ENCODE measurements at regions not wholly inside any gene's neighbourhood (a gene's known extent, or its start where the extent isn't known, plus 50 kb on each side); places are given as distances from the start of the nearest gene placed in this dataset.

- H3K9me3 ChIP-seq (ENCODE audit: low read length) = no peaks in the 10 kb centered on the region
- H3K36me3 ChIP-seq (ENCODE audit: insufficient read depth, low read length) = no peaks in the 10 kb centered on the region
- no peaks in the 10 kb centered on the region for H3K4me1 ChIP-seq (ENCODE audit: insufficient read depth, low read length)
- no peaks in the 10 kb centered on the region for H3K27me3 ChIP-seq (ENCODE audit: insufficient read depth, low read length)
- no peak overlapping the region for H2AFZ ChIP-seq (ENCODE audit: low read depth, low read length)
- H3K4me3 ChIP-seq (ENCODE audit: low read length) = no peak overlapping the region
Observed at GRCh38 chr4:116361790-116362189, 723.6 kb downstream of the TRAM1L1 start.

- Histone ChIP-seq H3K27me3 (ENCODE audit: insufficient read depth, low read length) (no peaks in the 10 kb centered on the region), H3K9me3 (ENCODE audit: low read length) (no peaks in the 10 kb centered on the region), H3K36me3 (ENCODE audit: insufficient read depth, low read length) (no peaks in the 10 kb centered on the region), H3K4me3 (ENCODE audit: low read length) (no peak overlapping the region), H3K4me1 (ENCODE audit: insufficient read depth, low read length) (no peaks in the 10 kb centered on the region), H2AFZ (ENCODE audit: low read depth, low read length) (no peak overlapping the region)
Observed at GRCh38 chr4:116358633-116359222, 726.6 kb downstream of the TRAM1L1 start.

DNA sequence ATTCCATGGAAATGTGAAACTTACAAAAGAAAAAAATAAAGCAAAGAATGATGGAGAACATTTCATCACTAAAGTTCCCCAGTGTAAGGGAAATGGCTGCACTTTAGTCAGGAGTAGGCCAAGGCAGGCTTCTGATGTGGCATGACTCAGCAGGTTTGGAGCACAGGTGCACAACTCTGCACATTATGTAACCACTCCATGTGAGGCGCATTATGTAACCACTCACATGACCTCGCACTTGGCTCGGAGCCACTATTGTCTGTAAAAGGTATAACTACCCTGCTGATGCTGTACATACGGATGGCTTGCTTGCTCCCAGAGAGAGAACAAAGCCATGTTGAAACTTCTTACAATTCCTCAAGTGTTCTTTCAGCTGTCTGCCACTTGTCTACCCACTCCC is 727.6 kb downstream of the TRAM1L1 start:
- no peak overlapping the region for H2AFZ ChIP-seq (ENCODE audit: low read depth, low read length)
- no peaks in the 10 kb centered on the region for H3K4me1 ChIP-seq (ENCODE audit: insufficient read depth, low read length)
- no peaks in the 10 kb centered on the region for H3K36me3 ChIP-seq (ENCODE audit: insufficient read depth, low read length)
- H3K9me3 ChIP-seq (ENCODE audit: low read length) = no peaks in the 10 kb centered on the region
- no peaks in the 10 kb centered on the region for H3K27me3 ChIP-seq (ENCODE audit: insufficient read depth, low read length)
- no peak overlapping the region for H3K4me3 ChIP-seq (ENCODE audit: low read length)

GRCh38 chr4:116346750-116347149 is 738.6 kb downstream of the TRAM1L1 start:
- no peak overlapping the region for H3K4me3 ChIP-seq (ENCODE audit: low read length)
- no peaks in the 10 kb centered on the region for H3K36me3 ChIP-seq (ENCODE audit: insufficient read depth, low read length)
- H2AFZ ChIP-seq (ENCODE audit: low read depth, low read length) = no peak overlapping the region
- H3K27me3 ChIP-seq (ENCODE audit: insufficient read depth, low read length) = no peaks in the 10 kb centered on the region
- H3K9me3 ChIP-seq (ENCODE audit: low read length) = no peaks in the 10 kb centered on the region
- H3K4me1 ChIP-seq (ENCODE audit: insufficient read depth, low read length) = no peaks in the 10 kb centered on the region

- H3K4me1 ChIP-seq (ENCODE audit: insufficient read depth, low read length) = no peaks in the 10 kb centered on the region
- no peak overlapping the region for H2AFZ ChIP-seq (ENCODE audit: low read depth, low read length)
- no peaks in the 10 kb centered on the region for H3K36me3 ChIP-seq (ENCODE audit: insufficient read depth, low read length)
- no peak overlapping the region for H3K4me3 ChIP-seq (ENCODE audit: low read length)
- H3K27me3 ChIP-seq (ENCODE audit: insufficient read depth, low read length) = no peaks in the 10 kb centered on the region
- no peaks in the 10 kb centered on the region for H3K9me3 ChIP-seq (ENCODE audit: low read length)
Observed at GRCh38 chr4:116343809-116344208, 741.6 kb downstream of the TRAM1L1 start.

GRCh38 chr4:116342143-116342542 is 743.2 kb downstream of the TRAM1L1 start:
- H3K4me1 ChIP-seq (ENCODE audit: insufficient read depth, low read length) = no peaks in the 10 kb centered on the region
- no peaks in the 10 kb centered on the region for H3K9me3 ChIP-seq (ENCODE audit: low read length)
- no peaks in the 10 kb centered on the region for H3K27me3 ChIP-seq (ENCODE audit: insufficient read depth, low read length)
- H3K36me3 ChIP-seq (ENCODE audit: insufficient read depth, low read length) = no peaks in the 10 kb centered on the region
- H3K4me3 ChIP-seq (ENCODE audit: low read length) = no peak overlapping the region
- no peak overlapping the region for H2AFZ ChIP-seq (ENCODE audit: low read depth, low read length)

DNA sequence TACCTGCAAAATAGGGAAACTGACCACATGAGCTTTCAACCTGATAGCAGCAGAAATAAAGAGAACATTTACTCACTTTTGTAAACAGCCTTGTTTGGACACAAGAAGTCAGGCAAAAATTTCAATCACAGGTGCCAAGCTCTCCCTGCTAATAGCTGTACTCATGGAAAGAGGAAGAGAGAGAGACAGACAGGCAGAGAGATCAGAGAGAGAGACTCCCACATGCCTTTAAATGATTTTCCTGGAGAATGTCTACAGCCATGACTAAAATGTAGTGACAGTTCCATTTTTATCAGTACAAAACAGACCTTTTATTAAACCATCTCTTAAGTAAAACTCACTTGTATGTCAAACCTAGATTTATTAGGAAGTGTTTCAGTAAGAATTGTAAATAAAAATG is 752.9 kb downstream of the TRAM1L1 start:
- Histone ChIP-seq H2AFZ (ENCODE audit: low read depth, low read length) (no peak overlapping the region), H3K4me1 (ENCODE audit: insufficient read depth, low read length) (no peaks in the 10 kb centered on the region), H3K27me3 (ENCODE audit: insufficient read depth, low read length) (no peaks in the 10 kb centered on the region), H3K36me3 (ENCODE audit: insufficient read depth, low read length) (no peaks in the 10 kb centered on the region), H3K4me3 (ENCODE audit: low read length) (no peak overlapping the region), H3K9me3 (ENCODE audit: low read length) (no peaks in the 10 kb centered on the region)

DNA sequence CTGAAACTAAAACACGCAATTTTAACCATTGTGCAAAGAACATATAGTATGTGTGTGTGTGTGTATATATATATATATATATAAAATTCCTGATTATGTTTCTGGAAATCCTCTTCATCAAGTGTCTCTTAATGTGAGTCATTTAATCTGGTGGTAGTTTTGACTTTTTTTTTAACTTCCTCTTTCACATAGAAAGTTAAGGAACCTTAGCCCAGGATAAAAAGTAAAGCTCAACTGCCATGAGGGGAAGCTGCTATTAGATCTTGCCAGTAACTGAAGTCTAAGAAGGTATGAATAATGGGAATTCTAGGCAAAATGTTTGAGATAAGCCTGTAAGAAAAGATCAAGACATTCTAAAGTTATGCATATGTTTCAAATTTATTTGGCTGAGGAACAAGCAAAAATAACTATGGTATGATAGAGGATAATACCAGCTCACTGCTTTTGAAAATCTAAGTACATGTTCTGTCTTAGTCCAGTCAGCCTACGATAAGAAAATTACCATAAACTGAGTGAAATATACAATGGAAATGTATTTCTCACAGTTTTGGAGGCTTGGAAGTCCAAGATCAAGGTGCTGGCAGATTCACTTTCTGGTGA is 757.0 kb downstream of the TRAM1L1 start:
- Histone ChIP-seq H3K27me3 (ENCODE audit: insufficient read depth, low read length) (no peaks in the 10 kb centered on the region), H3K36me3 (ENCODE audit: insufficient read depth, low read length) (no peaks in the 10 kb centered on the region), H3K9me3 (ENCODE audit: low read length) (no peaks in the 10 kb centered on the region), H2AFZ (ENCODE audit: low read depth, low read length) (no peak overlapping the region), H3K4me3 (ENCODE audit: low read length) (no peak overlapping the region), H3K4me1 (ENCODE audit: insufficient read depth, low read length) (no peaks in the 10 kb centered on the region)

DNA sequence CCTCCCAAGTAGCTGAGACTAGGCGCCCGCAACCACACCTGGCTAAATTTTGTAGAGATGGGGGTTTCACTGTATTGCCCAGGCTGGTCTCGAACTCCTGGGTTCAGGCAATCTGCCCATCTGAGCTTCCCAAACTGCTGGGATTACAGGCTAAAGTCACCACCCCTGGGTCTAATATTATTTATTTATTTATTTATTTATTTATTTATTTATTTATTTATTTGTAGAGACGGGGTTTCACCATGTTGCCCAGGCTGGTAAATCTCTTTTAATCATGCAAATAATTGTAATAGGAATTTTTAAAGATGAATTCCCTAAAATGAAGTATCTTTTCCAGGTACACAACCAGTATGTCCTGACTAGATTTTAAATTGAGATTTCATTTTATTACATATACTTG is 761.8 kb downstream of the TRAM1L1 start:
- Histone ChIP-seq H3K4me1 (ENCODE audit: insufficient read depth, low read length) (no peaks in the 10 kb centered on the region), H3K9me3 (ENCODE audit: low read length) (no peaks in the 10 kb centered on the region), H3K36me3 (ENCODE audit: insufficient read depth, low read length) (no peaks in the 10 kb centered on the region), H3K27me3 (ENCODE audit: insufficient read depth, low read length) (no peaks in the 10 kb centered on the region), H3K4me3 (ENCODE audit: low read length) (no peak overlapping the region), H2AFZ (ENCODE audit: low read depth, low read length) (no peak overlapping the region)

GRCh38 chr4:116321471-116321870 is 763.9 kb downstream of the TRAM1L1 start:
- Histone ChIP-seq H3K36me3 (ENCODE audit: insufficient read depth, low read length) (no peaks in the 10 kb centered on the region), H3K4me3 (ENCODE audit: low read length) (no peak overlapping the region), H2AFZ (ENCODE audit: low read depth, low read length) (no peak overlapping the region), H3K9me3 (ENCODE audit: low read length) (no peaks in the 10 kb centered on the region), H3K27me3 (ENCODE audit: insufficient read depth, low read length) (no peaks in the 10 kb centered on the region), H3K4me1 (ENCODE audit: insufficient read depth, low read length) (no peaks in the 10 kb centered on the region)

GRCh38 chr4:116320859-116321258 is 764.5 kb downstream of the TRAM1L1 start:
- H3K4me3 ChIP-seq (ENCODE audit: low read length) = no peak overlapping the region
- no peaks in the 10 kb centered on the region for H3K27me3 ChIP-seq (ENCODE audit: insufficient read depth, low read length)
- H3K9me3 ChIP-seq (ENCODE audit: low read length) = no peaks in the 10 kb centered on the region
- H2AFZ ChIP-seq (ENCODE audit: low read depth, low read length) = no peak overlapping the region
- H3K4me1 ChIP-seq (ENCODE audit: insufficient read depth, low read length) = no peaks in the 10 kb centered on the region
- H3K36me3 ChIP-seq (ENCODE audit: insufficient read depth, low read length) = no peaks in the 10 kb centered on the region

GRCh38 chr4:116303736-116304188 is 781.6 kb downstream of the TRAM1L1 start:
- Histone ChIP-seq H3K36me3 (ENCODE audit: insufficient read depth, low read length) (no peaks in the 10 kb centered on the region), H3K4me1 (ENCODE audit: insufficient read depth, low read length) (no peaks in the 10 kb centered on the region), H3K9me3 (ENCODE audit: low read length) (no peaks in the 10 kb centered on the region), H3K27me3 (ENCODE audit: insufficient read depth, low read length) (no peaks in the 10 kb centered on the region), H3K4me3 (ENCODE audit: low read length) (no peak overlapping the region), H2AFZ (ENCODE audit: low read depth, low read length) (no peak overlapping the region)

DNA sequence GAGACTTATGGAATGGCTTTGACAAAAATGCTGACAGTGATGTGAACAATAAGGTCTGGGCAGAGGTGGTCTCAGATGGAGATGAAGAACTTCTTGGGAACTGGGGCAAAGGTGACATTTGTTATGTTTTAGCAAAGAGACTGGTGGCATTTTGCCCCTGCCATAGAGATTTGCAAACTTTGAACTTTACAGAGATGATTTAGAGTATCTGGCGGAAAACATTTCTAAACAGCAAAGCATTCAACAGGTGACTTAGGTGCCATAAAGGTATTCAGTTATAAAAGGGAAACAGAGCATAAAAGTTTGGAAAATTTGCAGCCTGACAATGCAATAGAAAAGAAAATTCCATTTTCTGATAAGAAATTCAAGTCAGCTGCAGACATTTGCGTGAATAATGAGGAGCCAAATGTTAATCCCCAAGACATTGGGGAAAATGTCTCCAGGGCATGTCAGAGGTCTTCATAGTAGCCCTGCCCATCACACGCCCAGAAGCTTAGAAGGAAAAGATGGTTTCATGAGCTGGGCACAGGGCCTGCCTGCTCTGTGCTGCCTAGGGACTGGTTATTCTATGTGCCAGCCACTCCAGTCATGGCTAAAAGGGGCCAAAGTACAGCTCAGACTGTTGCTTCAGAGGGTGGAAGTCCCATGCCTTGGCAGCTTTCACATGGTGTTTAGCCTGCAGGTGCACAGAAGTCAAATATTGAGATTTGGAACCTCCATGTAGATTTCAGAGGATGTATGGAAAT is 782.2 kb downstream of the TRAM1L1 start:
- Histone ChIP-seq H3K4me3 (ENCODE audit: low read length) (no peak overlapping the region), H3K36me3 (ENCODE audit: insufficient read depth, low read length) (no peaks in the 10 kb centered on the region)

More for the DNA sequence above, 782.2 kb downstream of the TRAM1L1 start:
- Histone ChIP-seq H3K4me1 (ENCODE audit: insufficient read depth, low read length) (no peaks in the 10 kb centered on the region), H3K27me3 (ENCODE audit: insufficient read depth, low read length) (no peaks in the 10 kb centered on the region), H2AFZ (ENCODE audit: low read depth, low read length) (no peak overlapping the region), H3K9me3 (ENCODE audit: low read length) (no peaks in the 10 kb centered on the region)

All from neuron (in vitro differentiated cells).